Gastrocnemius medialis (tissue), 4 donors: ENCODE measurements at regions not wholly inside any gene's neighbourhood (a gene's known extent, or its start where the extent isn't known, plus 50 kb on each side); places are given as distances from the start of the nearest gene placed in this dataset.

Source experiments
- ATAC-seq, 2 donors: fragments of 150-250 bp; one replicate each; pipeline ENCODE4 v1.9.1; 2016
- DNase-seq, 2 donors: peaks; one replicate each; pipeline ENCODE4 v3.0.0-alpha.2; 2019
- H3K27ac ChIP-seq, 4 donors: fragments of 200-600 bp; sonication (generic); 1 replicate in 1 of 4; 2 replicates in 3 of 4; pipeline ENCODE4 v1.5.1; 2016 to 2018; ENCODE audit warnings: mild to moderate bottlenecking in 2 of 4, moderate library complexity in 1 of 4
- H3K27me3 ChIP-seq, 3 donors: fragments of 200-600 bp; sonication (generic) in 2 of 3; 1 replicate in 1 of 3; 2 replicates in 2 of 3; pipeline versions ENCODE4 v1.5.1 to v1.6.0; 2016 to 2019; ENCODE audit warnings: mild to moderate bottlenecking in 1 of 3, moderate library complexity in 1 of 3
- H3K36me3 ChIP-seq, 2 donors: fragments of 200-600 bp; sonication (generic) in 1 of 2; one replicate each; pipeline ENCODE4 v1.5.1; 2017 to 2018
- H3K4me1 ChIP-seq, 2 donors: fragments of 200-600 bp; sonication (generic) in 1 of 2; one replicate each; pipeline ENCODE4 v1.5.1; 2016 to 2017; ENCODE audit warnings: mild to moderate bottlenecking in 2 of 2
- H3K4me3 ChIP-seq, 4 donors: fragments of 200-600 bp; sonication (generic) in 3 of 4; 1 replicate in 1 of 4; 2 replicates in 3 of 4; pipeline ENCODE4 v1.5.1; 2016 to 2019; ENCODE audit warnings: mild to moderate bottlenecking in 2 of 4
- H3K9me3 ChIP-seq, 3 donors: fragments of 200-600 bp; sonication (generic) in 2 of 3; 1 replicate in 1 of 3; 2 replicates in 2 of 3; pipeline ENCODE4 v1.5.1; 2016 to 2019
- CTCF ChIP-seq, 5 experiments: fragments of 450-650 bp in 3 of 5; fragments of 200-600 bp in 2 of 5; sonication (generic) in 2 of 5; IDR thresholded peaks in 4 of 5; conservative IDR thresholded peaks in 1 of 5; 1 replicate in 4 of 5; 2 replicates in 1 of 5; pipeline ENCODE4 v1.5.1; 2016 to 2019; ENCODE audit warnings: antibody characterized with exemption in 5 of 5, mild to moderate bottlenecking in 3 of 5, moderate library complexity in 3 of 5
- POLR2A ChIP-seq, 2 donors: fragments of 450-650 bp; IDR thresholded peaks; one replicate each; pipeline ENCODE4 v1.6.1; 2017; ENCODE audit warnings: antibody characterized with exemption in 2 of 2, mild to moderate bottlenecking in 2 of 2, moderate library complexity in 2 of 2
- in situ Hi-C, 4 donors: fragments of 200-750 bp; cut with MboI; loops; one replicate each; pipeline versions ENCODE4 v1.15.0 to v1.8.0; 2017; ENCODE audit warnings: low sequenced_read_pairs in 4 of 4
- intact Hi-C: fragments of 100-400 bp; cut with DNase I; formaldehyde crosslinking; loops from one replicate; pipeline ENCODE4 v1.15.1; 2023; ENCODE audit warnings: low total_unique reads

GRCh38 chr6:6752129-6752528 lies 163.6 kb downstream of the LY86 start:
- DNase-seq = no peak
- no peaks in the 10 kb centered on the region for H3K9me3 ChIP-seq
- intact Hi-C loops = no loop called here
- peaks cover 38 to 41% of the 10 kb centered on the region in 2 donors for H3K4me1 ChIP-seq
- H3K4me3 ChIP-seq = no peak overlapping the region
- ATAC-seq = no peak
- H3K36me3 ChIP-seq = no peaks in the 10 kb centered on the region
- no peaks in the 10 kb centered on the region for H3K27me3 ChIP-seq
- H3K27ac ChIP-seq = peak overlapping the region in 3 of 4 donors; percentile 98 to 99 (median 98)
- in situ Hi-C loops = no loop called here
- TF ChIP-seq CTCF (IDR thresholded peaks at IDR 0.05 in 4 of 5, conservative IDR thresholded peaks at IDR 0.05 in 1 of 5) = no peak
- TF ChIP-seq POLR2A (IDR thresholded peaks at IDR 0.05) = no peak

- intact Hi-C loops = no loop called here
- TF ChIP-seq CTCF (IDR thresholded peaks at IDR 0.05 in 4 of 5, conservative IDR thresholded peaks at IDR 0.05 in 1 of 5) (no peak), POLR2A (IDR thresholded peaks at IDR 0.05) (no peak)
- Histone ChIP-seq H3K27me3 (no peaks in the 10 kb centered on the region), H3K4me1 (peaks cover 26 to 31% of the 10 kb centered on the region in 2 donors), H3K36me3 (no peaks in the 10 kb centered on the region), H3K27ac (no peak overlapping the region), H3K9me3 (no peaks in the 10 kb centered on the region), H3K4me3 (no peak overlapping the region)
- in situ Hi-C loops = no loop called here
- DNase-seq (no peak), ATAC-seq (no peak)
These were observed 164.8 kb downstream of the LY86 start for GRCh38 chr6:6753301-6753700.

GRCh38 chr6:6756526-6756925 lies 168.0 kb downstream of the LY86 start:
- ATAC-seq (no peak), DNase-seq (no peak)
- intact Hi-C loops (no loop called here), in situ Hi-C loops (no loop called here)
- no peaks in the 10 kb centered on the region for H3K27me3 ChIP-seq
- H3K4me3 ChIP-seq = no peak overlapping the region
- H3K36me3 ChIP-seq = no peaks in the 10 kb centered on the region
- no peak overlapping the region for H3K27ac ChIP-seq
- H3K9me3 ChIP-seq = no peaks in the 10 kb centered on the region
- peaks cover 6 to 7% of the 10 kb centered on the region in 2 donors for H3K4me1 ChIP-seq
- TF ChIP-seq CTCF (IDR thresholded peaks at IDR 0.05 in 4 of 5, conservative IDR thresholded peaks at IDR 0.05 in 1 of 5) = no peak
- TF ChIP-seq POLR2A (IDR thresholded peaks at IDR 0.05) = no peak

- intact Hi-C loops (no loop called here), in situ Hi-C loops (no loop called here)
- DNase-seq = no peak
- H3K4me1 ChIP-seq = peaks cover 6 to 7% of the 10 kb centered on the region in 2 donors
- H3K27ac ChIP-seq = peak overlapping the region in 2 of 4 donors; percentile 18 to 33
- H3K36me3 ChIP-seq = no peaks in the 10 kb centered on the region
- no peaks in the 10 kb centered on the region for H3K9me3 ChIP-seq
- ATAC-seq = no peak
- no peaks in the 10 kb centered on the region for H3K27me3 ChIP-seq
- no peak for TF ChIP-seq CTCF (IDR thresholded peaks at IDR 0.05 in 4 of 5, conservative IDR thresholded peaks at IDR 0.05 in 1 of 5)
- no peak for TF ChIP-seq POLR2A (IDR thresholded peaks at IDR 0.05)
- H3K4me3 ChIP-seq = no peak overlapping the region
These were observed 170.0 kb downstream of the LY86 start for GRCh38 chr6:6758546-6758914.
